NT2/D1 (cell line): ENCODE measurements at regions not wholly inside any gene's neighbourhood (a gene's known extent, or its start where the extent isn't known, plus 50 kb on each side); places are given as distances from the start of the nearest gene placed in this dataset.

ENCODE experiments used
- SUZ12 ChIP-seq: IDR thresholded peaks from 2 replicates; pipeline ENCODE4 v1.6.1; 2011; ENCODE audit not compliant: insufficient read length, insufficient read depth; ENCODE audit errors: extremely low read depth
- YY1 ChIP-seq: IDR thresholded peaks from 2 replicates; pipeline ENCODE4 v1.6.1; 2011; ENCODE audit not compliant: insufficient read length, insufficient read depth
- ZNF274 ChIP-seq: IDR thresholded peaks from 2 replicates; pipeline ENCODE4 v1.6.1; 2011; ENCODE audit warnings: mild to moderate bottlenecking, low read depth, low read length

DNA sequence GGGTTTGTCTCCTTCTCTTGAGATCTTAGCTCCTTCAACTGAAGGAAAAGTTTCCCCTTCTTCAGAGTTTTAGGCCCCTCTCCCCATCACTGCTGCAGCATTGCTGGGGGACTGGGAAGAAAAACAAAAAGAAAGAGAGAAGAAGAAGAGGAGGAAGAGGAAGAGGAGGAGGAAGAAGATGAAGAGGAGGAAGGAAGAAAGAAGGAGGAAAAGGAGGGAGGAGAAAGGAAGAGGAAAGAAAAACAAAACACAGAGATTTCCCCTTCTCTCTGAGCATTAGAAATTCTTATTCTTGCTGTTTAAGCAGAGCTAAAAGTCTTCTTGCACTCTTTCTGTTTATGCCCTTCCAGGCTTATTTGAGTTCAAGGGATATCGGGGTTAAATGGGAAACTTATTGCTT, 219.8 kb upstream of the AMIGO2 start:
- no peak for TF ChIP-seq YY1
- TF ChIP-seq ZNF274: no peak
- no peak for TF ChIP-seq SUZ12
